ENCODE measurements at regions not wholly inside any gene's neighbourhood (a gene's known extent, or its start where the extent isn't known, plus 50 kb on each side); places are given as distances from the start of the nearest gene placed in this dataset.

DNA sequence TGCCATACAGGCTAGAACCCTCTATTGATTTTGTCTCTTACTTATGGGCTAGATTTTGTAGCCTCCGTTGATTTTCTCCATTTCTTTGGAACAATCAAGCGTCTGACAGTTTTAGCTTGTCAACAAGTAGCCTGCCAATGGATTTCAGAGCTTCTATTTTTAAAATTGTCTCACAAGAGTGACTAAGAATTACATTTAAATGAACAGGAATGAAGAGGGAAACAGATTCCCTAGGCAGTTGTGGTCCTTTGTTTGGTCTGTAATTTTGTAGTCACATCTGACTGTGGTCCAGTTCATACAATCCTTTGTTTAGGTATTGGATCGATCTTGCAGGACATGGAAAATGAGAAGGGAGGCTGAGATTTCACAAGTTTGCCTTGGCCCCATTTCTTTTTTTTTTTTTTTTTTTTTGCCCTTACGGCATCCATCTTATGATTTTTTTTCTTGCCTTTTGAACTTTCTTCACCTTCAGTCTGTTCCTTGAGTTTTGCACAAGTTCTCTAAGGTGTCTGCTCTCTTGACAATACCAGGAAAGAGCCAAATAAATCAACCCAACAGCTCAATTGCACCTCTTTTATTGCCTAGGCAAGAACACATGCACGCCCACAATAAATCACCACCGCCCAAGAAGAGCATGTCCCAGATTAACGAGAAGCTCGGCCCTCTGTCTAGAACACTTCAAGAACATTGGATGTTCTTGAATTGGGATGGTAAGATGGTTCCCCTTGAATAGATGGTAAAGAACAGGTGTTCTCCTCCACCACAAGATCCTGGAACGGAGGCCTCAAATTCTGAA, 86.5 kb upstream of the EGFL6 start:
- TF ChIP-seq POLR2A (IDR thresholded peaks at IDR 0.05) = no peak
- TF ChIP-seq CTCF (IDR thresholded peaks at IDR 0.05) = no peak
- TF ChIP-seq POLR2AphosphoS5 (IDR thresholded peaks at IDR 0.05) = no peak
